Bronchial epithelial cell (primary cell): ENCODE measurements at regions not wholly inside any gene's neighbourhood (a gene's known extent, or its start where the extent isn't known, plus 50 kb on each side); places are given as distances from the start of the nearest gene placed in this dataset.

Experiments
- DNase-seq: peaks from one replicate; pipeline ENCODE4 v3.0.0-alpha.2; 2010; ENCODE audit warnings: low read depth
- FAIRE-seq: peaks from 2 replicates; lab custom pipeline; 2011; peaks lifted over from hg19 to GRCh38; lab: Jason Lieb, UNC
- H3K27me3 ChIP-seq: 2 replicates; pipeline ENCODE4 v1.5.1; 2011; ENCODE audit warnings: low read length; ENCODE audit not compliant: control insufficient read depth, insufficient read depth
- H3K36me3 ChIP-seq: 2 replicates; pipeline ENCODE4 v1.5.1; 2011; ENCODE audit warnings: low read length; ENCODE audit not compliant: control insufficient read depth, insufficient read depth
- H3K4me3 ChIP-seq: 2 replicates; pipeline ENCODE4 v1.5.1; 2011; ENCODE audit warnings: mild to moderate bottlenecking, low read depth, low read length, control low read depth
- CTCF ChIP-seq: IDR thresholded peaks from 2 replicates; pipeline ENCODE4 v1.5.1; 2011; ENCODE audit warnings: mild to moderate bottlenecking, moderate library complexity, low read length, control low read depth, inconsistent platforms; ENCODE audit not compliant: insufficient read depth, severe bottlenecking

- Histone ChIP-seq H3K36me3 (peaks cover 1% of the 10 kb centered on the region), H3K4me3 (no peak overlapping the region), H3K27me3 (no peaks in the 10 kb centered on the region)
- FAIRE-seq = no peak
- peak; percentile 98 for DNase-seq
- TF ChIP-seq CTCF = no peak
These were observed 170.7 kb downstream of the CYB561 start for GRCh38 chr17:63275318-63275970.

GRCh38 chr17:63275971-63276745 lies 169.9 kb downstream of the CYB561 start:
- no peak for TF ChIP-seq CTCF
- Histone ChIP-seq H3K36me3 (peaks cover 1% of the 10 kb centered on the region), H3K27me3 (no peaks in the 10 kb centered on the region), H3K4me3 (no peak overlapping the region)
- FAIRE-seq (no peak), DNase-seq (no peak)

- DNase-seq = no peak
- Histone ChIP-seq H3K27me3 (no peaks in the 10 kb centered on the region), H3K4me3 (no peak overlapping the region), H3K36me3 (peaks cover 1% of the 10 kb centered on the region)
- FAIRE-seq = no peak
- TF ChIP-seq CTCF = no peak
These were observed 169.3 kb downstream of the CYB561 start for GRCh38 chr17:63276821-63277220.

GRCh38 chr17:63277629-63278028 lies 168.5 kb downstream of the CYB561 start:
- FAIRE-seq (no peak), DNase-seq (no peak)
- no peaks in the 10 kb centered on the region for H3K27me3 ChIP-seq
- H3K36me3 ChIP-seq = peaks cover 1% of the 10 kb centered on the region
- TF ChIP-seq CTCF = no peak
- no peak overlapping the region for H3K4me3 ChIP-seq

GRCh38 chr17:63278728-63279442 lies 167.2 kb downstream of the CYB561 start:
- Histone ChIP-seq H3K36me3 (peaks cover 1% of the 10 kb centered on the region), H3K27me3 (no peaks in the 10 kb centered on the region), H3K4me3 (no peak overlapping the region)
- no peak for FAIRE-seq
- TF ChIP-seq CTCF = no peak
- DNase-seq = peak; percentile 31
